ENCODE measurements at regions not wholly inside any gene's neighbourhood (a gene's known extent, or its start where the extent isn't known, plus 50 kb on each side); places are given as distances from the start of the nearest gene placed in this dataset.
"Not testable (repeated sequence)": the region's sequence is repeated elsewhere in the genome, so short reads cannot be mapped to it uniquely, and the experiment has no call there.

DNA sequence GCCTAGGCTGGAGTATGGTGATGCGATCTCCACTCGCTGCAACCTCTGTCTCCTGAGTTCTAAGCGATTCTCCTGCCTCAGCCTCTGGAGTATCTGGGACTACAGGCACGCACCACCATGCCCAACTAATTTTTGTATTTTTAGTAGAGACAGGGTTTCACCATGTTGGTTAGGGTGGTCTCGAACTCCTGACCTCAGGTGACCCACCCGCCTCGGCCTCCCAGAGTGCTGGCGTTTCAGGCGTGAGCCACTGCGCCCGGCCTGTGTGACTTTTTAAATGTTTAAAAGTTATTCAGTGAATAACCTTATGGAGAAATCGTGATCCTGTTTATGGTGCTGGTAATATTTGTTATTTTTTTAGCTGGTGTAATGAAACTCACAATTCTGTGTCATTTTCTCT, 304.6 kb downstream of the PCDH7 start:
- not testable (repeated sequence) for TF ChIP-seq POLR2A (IDR thresholded peaks at IDR 0.05)
- TF ChIP-seq, protein P1, sequence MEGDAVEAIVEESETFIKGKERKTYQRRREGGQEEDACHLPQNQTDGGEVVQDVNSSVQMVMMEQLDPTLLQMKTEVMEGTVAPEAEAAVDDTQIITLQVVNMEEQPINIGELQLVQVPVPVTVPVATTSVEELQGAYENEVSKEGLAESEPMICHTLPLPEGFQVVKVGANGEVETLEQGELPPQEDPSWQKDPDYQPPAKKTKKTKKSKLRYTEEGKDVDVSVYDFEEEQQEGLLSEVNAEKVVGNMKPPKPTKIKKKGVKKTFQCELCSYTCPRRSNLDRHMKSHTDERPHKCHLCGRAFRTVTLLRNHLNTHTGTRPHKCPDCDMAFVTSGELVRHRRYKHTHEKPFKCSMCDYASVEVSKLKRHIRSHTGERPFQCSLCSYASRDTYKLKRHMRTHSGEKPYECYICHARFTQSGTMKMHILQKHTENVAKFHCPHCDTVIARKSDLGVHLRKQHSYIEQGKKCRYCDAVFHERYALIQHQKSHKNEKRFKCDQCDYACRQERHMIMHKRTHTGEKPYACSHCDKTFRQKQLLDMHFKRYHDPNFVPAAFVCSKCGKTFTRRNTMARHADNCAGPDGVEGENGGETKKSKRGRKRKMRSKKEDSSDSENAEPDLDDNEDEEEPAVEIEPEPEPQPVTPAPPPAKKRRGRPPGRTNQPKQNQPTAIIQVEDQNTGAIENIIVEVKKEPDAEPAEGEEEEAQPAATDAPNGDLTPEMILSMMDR (IDR thresholded peaks at IDR 0.05) = not testable (repeated sequence)

Data from right lobe of liver (tissue), 4 donors.